ENCODE measurements at regions not wholly inside any gene's neighbourhood (a gene's known extent, or its start where the extent isn't known, plus 50 kb on each side); places are given as distances from the start of the nearest gene placed in this dataset.

- no peak for TF ChIP-seq CTCF (conservative IDR thresholded peaks at IDR 0.05)
- H3K27me3 Mint-ChIP-seq: no peaks in the 10 kb centered on the region
- H3K4me1 Mint-ChIP-seq (ENCODE audit: unreplicated experiment): peaks cover 14% of the 10 kb centered on the region
- H3K4me3 Mint-ChIP-seq: no peak overlapping the region
- H3K9me3 Mint-ChIP-seq: no peaks in the 10 kb centered on the region
- no peaks in the 10 kb centered on the region for H3K36me3 Mint-ChIP-seq
- DNase-seq (ENCODE audit: extremely low spot score, unreplicated experiment): no peak
- H3K27ac Mint-ChIP-seq: no peak overlapping the region
These were observed 198.8 kb upstream of the CTNNB1 start for GRCh38 chr3:41000471-41000870.

GRCh38 chr3:41001556-41001955 is 197.7 kb upstream of the CTNNB1 start:
- H3K4me3 Mint-ChIP-seq: no peak overlapping the region
- peaks cover 11% of the 10 kb centered on the region for H3K4me1 Mint-ChIP-seq (ENCODE audit: unreplicated experiment)
- no peak overlapping the region for H3K27ac Mint-ChIP-seq
- DNase-seq (ENCODE audit: extremely low spot score, unreplicated experiment): no peak
- no peaks in the 10 kb centered on the region for H3K27me3 Mint-ChIP-seq
- H3K36me3 Mint-ChIP-seq: no peaks in the 10 kb centered on the region
- no peaks in the 10 kb centered on the region for H3K9me3 Mint-ChIP-seq
- no peak for TF ChIP-seq CTCF (conservative IDR thresholded peaks at IDR 0.05)

GRCh38 chr3:41002104-41002503 is 197.2 kb upstream of the CTNNB1 start:
- no peak for TF ChIP-seq CTCF (conservative IDR thresholded peaks at IDR 0.05)
- Mint-ChIP-seq H3K36me3 (no peaks in the 10 kb centered on the region), H3K4me3 (no peak overlapping the region), H3K9me3 (no peaks in the 10 kb centered on the region), H3K27ac (no peak overlapping the region), H3K27me3 (no peaks in the 10 kb centered on the region), H3K4me1 (ENCODE audit: unreplicated experiment) (peaks cover 11% of the 10 kb centered on the region)
- DNase-seq (ENCODE audit: extremely low spot score, unreplicated experiment): no peak

GRCh38 chr3:41007399-41007798 is 191.9 kb upstream of the CTNNB1 start:
- no peak for TF ChIP-seq CTCF (conservative IDR thresholded peaks at IDR 0.05)
- H3K4me1 Mint-ChIP-seq (ENCODE audit: unreplicated experiment): peaks cover under 1% of the 10 kb centered on the region
- H3K4me3 Mint-ChIP-seq: no peak overlapping the region
- no peak for DNase-seq (ENCODE audit: extremely low spot score, unreplicated experiment)
- H3K27me3 Mint-ChIP-seq: no peaks in the 10 kb centered on the region
- no peak overlapping the region for H3K27ac Mint-ChIP-seq
- H3K9me3 Mint-ChIP-seq: peaks cover 12% of the 10 kb centered on the region
- H3K36me3 Mint-ChIP-seq: no peaks in the 10 kb centered on the region

- Mint-ChIP-seq H3K36me3 (no peaks in the 10 kb centered on the region), H3K27me3 (no peaks in the 10 kb centered on the region), H3K4me1 (ENCODE audit: unreplicated experiment) (no peaks in the 10 kb centered on the region), H3K9me3 (peaks cover 12% of the 10 kb centered on the region), H3K27ac (no peak overlapping the region), H3K4me3 (no peak overlapping the region)
- DNase-seq (ENCODE audit: extremely low spot score, unreplicated experiment): no peak
- no peak for TF ChIP-seq CTCF (conservative IDR thresholded peaks at IDR 0.05)
These were observed 187.5 kb upstream of the CTNNB1 start for GRCh38 chr3:41011854-41012253.

- Mint-ChIP-seq H3K9me3 (no peaks in the 10 kb centered on the region), H3K4me1 (ENCODE audit: unreplicated experiment) (peaks cover 3% of the 10 kb centered on the region), H3K36me3 (no peaks in the 10 kb centered on the region), H3K4me3 (no peak overlapping the region), H3K27ac (no peak overlapping the region), H3K27me3 (no peaks in the 10 kb centered on the region)
- no peak for TF ChIP-seq CTCF (conservative IDR thresholded peaks at IDR 0.05)
- no peak for DNase-seq (ENCODE audit: extremely low spot score, unreplicated experiment)
These were observed 180.4 kb upstream of the CTNNB1 start for GRCh38 chr3:41018855-41019254.

Data from type B pancreatic cell (in vitro differentiated cells).